ENCODE measurements at regions not wholly inside any gene's neighbourhood (a gene's known extent, or its start where the extent isn't known, plus 50 kb on each side); places are given as distances from the start of the nearest gene placed in this dataset.

DNA sequence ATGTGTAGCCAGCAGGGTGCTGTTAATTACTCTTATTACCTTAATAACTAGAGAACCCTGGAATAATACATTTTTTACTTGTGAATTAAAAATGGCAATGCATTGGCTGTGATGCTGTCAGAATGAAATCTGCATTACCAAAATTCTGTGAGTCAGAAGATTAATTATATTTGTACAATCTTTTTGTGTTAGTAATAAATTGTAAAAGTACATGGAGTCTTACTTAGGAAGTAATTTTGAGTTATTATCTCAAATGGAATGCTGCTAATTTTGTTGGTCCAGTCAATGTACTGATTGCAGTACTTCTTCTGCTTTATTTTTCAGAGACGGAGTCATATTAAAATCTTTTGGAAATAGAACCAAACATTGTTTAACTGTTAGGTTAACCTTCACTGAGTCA is 152.0 kb upstream of the SLC10A2 start:
- DNase-seq (ENCODE audit: low read depth in 2 of 3, low spot score in 1 of 3), result no peak

GRCh38 chr13:103213152-103213551 is 146.9 kb upstream of the SLC10A2 start:
- DNase-seq (ENCODE audit: low read depth in 2 of 3, low spot score in 1 of 3), result no peak

DNA sequence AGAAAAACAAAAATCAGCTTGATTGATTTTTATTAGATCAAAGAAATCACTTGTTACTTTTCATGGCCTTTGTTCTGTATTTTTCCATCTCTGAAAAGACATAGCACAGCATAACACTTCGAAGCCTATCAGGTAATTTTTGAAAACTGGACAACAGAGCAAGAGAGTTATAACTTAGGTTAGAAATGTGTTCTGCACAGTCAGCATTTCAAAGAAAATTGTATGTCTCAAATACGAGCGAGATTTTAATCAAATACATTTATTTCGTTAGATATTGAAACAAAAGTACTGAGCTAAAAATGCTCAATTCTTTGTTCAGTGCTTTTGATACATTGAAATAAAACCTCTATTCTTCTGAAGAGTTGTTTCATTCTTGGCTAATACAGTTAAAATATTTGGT is 144.1 kb upstream of the SLC10A2 start:
- DNase-seq (ENCODE audit: low read depth in 2 of 3, low spot score in 1 of 3), result no peak

DNA sequence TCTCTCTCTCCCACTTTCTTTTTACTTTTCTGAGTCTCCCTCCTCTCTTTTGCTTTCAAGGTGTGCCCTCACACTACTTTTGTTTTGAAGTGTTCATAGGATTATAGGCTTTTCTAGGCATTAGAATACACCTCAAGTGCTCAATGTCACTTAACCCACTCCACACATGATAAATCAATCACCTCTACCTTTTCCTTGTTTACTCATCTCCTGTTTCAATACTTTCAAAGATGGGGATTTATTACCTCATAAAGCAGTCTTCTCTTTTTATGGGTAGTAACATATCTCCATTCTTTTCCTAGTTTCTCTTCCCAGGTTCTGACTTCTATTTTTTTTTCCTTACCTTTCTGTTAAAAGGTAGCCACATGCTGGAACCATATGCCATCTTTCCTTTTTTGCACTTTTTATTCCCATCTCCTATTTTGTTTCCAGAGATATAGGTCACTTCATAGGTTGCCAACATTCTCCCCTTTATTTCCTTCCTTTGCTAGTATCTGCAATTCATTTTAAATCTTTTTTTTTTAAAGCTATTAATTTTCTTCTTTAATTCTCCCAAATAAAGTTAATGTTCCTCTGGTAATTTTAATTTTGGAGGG is 137.6 kb upstream of the SLC10A2 start:
- no peak for DNase-seq (ENCODE audit: low read depth in 2 of 3, low spot score in 1 of 3)

DNA sequence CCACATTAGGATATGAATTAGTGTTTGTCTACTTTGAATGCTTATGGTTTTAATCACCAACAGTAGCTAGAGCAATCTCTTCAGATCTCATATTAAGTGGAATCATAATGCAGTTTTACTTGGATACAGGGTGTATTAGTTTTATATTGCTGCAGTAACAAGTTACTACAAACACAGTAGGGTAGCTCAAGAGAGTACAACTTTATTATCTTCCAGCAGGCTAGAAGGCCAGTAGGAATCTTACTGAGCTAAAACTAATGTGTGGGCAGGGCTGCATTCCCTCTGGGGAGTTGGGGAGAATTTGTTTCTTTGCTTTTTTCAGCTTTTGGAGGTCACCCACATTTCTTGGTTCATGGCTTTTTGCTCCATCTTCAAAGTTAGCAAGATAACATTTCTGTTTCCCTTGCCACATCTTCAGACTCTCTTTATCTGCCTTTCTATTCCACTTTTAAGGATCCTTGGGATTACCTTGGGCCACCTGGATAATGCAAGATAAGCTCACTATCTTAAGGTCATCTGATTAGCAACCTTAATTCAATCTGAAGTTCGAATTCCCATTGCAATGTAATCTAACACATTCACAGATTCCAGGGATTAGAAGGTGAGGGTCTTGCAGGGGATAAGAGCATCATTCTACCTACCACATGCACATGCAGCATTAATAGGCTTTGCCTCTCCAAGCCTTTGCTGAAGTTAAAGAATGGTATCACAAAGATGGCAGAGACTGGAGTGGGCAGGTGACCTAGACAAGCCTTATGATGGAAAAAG is 134.1 kb upstream of the SLC10A2 start:
- no peak for DNase-seq (ENCODE audit: low read depth in 2 of 3, low spot score in 1 of 3)

GRCh38 chr13:103199380-103200088 is 133.3 kb upstream of the SLC10A2 start:
- no peak for DNase-seq (ENCODE audit: low read depth in 2 of 3, low spot score in 1 of 3)

DNA sequence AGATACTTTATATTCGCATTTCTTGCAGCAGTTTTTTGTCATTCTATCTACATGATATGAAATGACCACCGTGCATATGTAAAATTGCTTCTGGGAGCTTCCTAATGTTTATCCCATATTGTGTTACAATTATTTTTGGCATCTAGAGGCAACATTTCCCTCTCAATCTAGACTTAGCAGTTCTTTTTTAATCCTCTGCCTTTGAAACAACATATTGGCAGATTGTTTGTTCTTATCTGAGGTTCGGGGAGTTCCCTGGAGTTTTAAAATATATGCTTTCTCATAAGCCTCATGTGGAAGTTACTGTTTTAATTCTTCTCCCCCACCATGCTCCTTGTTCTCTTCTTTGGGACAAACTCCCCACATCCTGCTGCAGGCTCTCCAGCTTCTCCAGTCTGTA is 130.1 kb upstream of the SLC10A2 start:
- DNase-seq (ENCODE audit: low read depth in 2 of 3, low spot score in 1 of 3), result no peak

DNA sequence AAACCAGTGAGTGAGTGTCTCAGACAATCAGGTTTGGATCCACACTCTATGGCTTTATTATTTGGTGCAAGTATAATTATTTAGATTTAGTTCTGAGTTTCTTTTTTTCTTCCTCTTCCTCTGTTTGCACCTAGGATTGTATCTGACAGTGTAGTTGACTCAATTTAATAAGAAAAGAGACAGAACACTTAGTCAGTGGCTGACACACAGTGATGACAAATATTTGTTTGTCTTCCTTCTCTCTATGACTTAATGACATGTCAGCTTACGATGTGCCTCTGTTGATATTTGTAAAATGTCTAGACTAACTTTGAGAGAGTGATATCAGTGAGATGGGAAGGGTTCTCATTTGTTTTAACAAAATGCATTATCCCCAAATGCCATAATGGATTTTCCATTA is 129.5 kb upstream of the SLC10A2 start:
- DNase-seq (ENCODE audit: low read depth in 2 of 3, low spot score in 1 of 3), result no peak

DNA sequence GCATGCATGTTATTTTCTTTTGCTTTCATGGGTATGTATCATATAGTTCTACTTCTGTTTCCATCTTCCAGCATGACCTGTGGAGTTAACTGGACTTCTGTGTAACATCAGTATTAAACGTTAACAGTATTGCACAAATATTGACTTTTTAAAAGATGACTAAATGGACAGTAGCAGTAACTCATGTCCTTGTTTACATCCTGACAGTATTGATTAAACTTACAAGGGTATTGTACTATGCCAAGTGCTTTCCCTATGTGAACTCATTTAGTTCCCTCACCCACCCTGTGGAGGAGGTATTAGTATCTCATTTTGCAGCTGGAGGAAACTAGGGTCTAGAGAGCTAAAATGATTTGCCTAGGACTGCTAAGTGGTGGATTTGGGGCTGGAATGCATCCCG is 128.7 kb upstream of the SLC10A2 start:
- no peak for DNase-seq (ENCODE audit: low read depth in 2 of 3, low spot score in 1 of 3)

DNA sequence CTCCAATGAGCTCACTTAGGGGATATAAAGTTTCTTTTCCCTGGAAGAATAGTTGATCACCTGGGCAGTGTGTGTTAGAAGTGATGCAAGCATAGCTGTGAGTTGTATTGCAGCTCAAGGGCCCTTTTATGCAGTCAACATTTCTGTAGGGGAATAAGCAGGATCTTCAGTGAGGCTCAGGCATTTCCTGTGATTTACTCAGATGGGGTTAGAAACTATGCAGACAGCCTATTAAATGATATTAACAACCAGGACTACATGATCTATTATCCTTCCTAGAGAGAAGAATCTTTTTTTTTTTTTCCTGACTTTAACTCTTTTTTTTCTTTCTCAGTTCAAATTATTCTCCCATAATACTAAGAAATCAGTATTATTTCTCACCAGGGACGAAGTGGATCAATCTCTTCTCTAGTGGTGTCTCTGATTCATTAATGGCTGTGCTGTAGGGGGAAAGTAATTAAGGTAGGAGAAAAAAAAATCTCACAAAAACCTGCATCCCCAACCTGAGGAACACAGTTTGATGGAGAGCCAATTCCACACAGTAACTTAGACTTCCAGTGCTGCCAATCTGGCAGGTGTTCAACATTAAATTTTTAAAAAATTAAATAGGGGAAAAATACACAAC is 126.4 kb upstream of the SLC10A2 start:
- DNase-seq (ENCODE audit: low read depth in 2 of 3, low spot score in 1 of 3), result no peak

- no peak for DNase-seq (ENCODE audit: low read depth in 2 of 3, low spot score in 1 of 3)
These were observed 124.6 kb upstream of the SLC10A2 start for GRCh38 chr13:103190841-103191240.

GRCh38 chr13:103188713-103189326 is 122.6 kb upstream of the SLC10A2 start:
- DNase-seq (ENCODE audit: low read depth in 2 of 3, low spot score in 1 of 3), result no peak

DNA sequence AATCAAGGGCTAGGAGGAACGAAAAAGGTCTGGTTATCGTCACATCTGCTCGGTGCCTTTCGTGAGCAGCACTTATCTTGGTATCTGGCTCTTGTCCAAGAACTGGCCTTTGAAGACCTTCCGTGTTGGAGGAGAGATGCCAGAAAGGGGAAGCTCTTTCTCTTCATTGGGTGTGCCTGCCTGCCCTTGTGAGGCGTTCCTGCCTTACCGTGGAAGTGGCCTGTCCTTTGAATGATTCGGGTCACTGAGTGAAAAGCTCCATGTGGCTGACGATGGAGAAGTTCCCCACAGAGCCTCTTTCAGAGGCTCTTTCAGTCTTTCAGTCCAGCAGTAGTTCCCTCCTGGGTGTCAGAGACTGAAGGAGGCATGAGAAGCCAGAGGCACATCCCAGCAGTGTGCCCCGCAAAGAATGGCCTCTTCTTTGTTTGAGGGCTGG is 121.5 kb upstream of the SLC10A2 start:
- no peak for DNase-seq (ENCODE audit: low read depth in 2 of 3, low spot score in 1 of 3)

DNA sequence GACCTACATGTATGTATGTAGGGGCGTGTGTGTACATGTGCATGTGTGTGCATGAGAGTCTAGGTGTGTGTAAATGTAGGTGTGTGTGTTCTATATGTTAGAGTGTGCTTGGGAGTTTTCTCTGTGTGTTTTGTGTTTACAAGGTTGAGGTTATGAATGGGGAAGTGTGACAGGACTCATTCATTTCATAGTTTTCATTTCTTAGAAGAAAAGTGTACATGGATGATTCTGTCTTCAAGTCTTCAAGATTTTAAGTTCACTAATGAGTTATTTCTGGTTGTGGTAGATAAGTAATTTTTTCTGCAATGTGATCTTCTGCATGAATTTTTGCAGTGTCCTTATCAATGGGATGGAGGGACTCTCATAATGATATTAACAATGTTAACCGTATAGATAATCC is 118.2 kb upstream of the SLC10A2 start:
- no peak for DNase-seq (ENCODE audit: low read depth in 2 of 3, low spot score in 1 of 3)

- DNase-seq (ENCODE audit: low read depth in 2 of 3, low spot score in 1 of 3), result no peak
These were observed 113.0 kb upstream of the SLC10A2 start for GRCh38 chr13:103178986-103179943.

DNA sequence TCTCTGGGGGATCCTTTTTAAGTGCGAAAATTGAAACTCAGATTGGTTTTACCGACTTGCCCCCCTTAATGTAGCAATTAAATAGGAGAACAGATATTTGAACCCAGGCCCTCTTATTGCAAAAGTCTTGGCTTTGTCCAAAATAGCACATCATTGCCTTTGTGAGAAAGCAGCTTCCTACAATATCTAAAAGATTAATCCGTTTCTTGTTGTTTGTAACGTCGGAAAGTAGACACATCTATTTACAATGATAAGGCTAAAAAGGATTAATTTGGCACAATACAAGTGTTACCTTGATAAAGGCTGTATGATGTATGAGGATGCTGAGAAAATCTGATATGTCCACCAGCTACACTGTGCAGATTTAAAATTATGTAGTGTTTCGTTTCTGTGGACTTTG is 108.7 kb upstream of the SLC10A2 start:
- no peak for DNase-seq (ENCODE audit: low read depth in 2 of 3, low spot score in 1 of 3)

GRCh38 chr13:103168901-103169508 is 102.8 kb upstream of the SLC10A2 start:
- DNase-seq (ENCODE audit: low read depth in 2 of 3, low spot score in 1 of 3), result no peak

DNA sequence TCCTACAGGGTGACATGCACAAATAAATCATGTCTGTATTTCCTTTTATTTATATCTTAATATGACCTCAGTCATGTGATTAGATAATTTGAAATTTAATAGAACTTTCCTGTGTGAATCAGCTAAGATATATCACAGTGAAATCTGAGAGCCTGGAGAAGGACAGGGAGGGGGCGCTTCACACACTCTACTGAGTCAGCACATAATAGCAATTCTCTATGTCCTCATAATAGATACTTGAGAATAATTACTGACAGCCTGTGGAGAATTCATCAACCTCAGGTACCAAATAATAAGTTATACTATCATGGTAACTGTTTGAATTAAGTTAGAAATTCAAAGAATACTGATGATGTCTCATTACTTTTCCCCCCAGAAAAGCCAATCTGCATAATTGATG is 98.0 kb upstream of the SLC10A2 start:
- DNase-seq (ENCODE audit: low read depth in 2 of 3, low spot score in 1 of 3), result no peak

DNA sequence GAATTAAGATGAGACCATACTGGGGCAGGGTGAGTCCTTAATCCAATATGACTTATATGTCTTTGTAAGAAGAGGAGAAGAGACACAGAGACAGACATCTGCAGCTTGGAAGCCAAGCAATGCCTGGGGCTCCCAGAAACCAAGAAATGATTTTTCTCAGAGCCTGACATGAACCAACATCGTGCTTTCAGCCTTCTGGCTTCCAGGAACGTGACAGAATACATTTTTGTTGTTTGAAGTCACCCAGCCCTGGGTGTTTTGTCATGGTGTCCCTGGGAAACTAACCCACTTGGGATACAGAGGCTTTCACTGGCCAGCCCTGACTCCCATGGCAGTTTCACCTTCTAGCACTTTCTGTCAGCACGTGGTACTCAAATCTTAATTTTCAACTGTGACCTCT is 95.3 kb upstream of the SLC10A2 start:
- DNase-seq (ENCODE audit: low read depth in 2 of 3, low spot score in 1 of 3), result no peak
